ENCODE measurements at regions not wholly inside any gene's neighbourhood (a gene's known extent, or its start where the extent isn't known, plus 50 kb on each side); places are given as distances from the start of the nearest gene placed in this dataset.
"Not testable (repeated sequence)": the region's sequence is repeated elsewhere in the genome, so short reads cannot be mapped to it uniquely, and the experiment has no call there.

DNA sequence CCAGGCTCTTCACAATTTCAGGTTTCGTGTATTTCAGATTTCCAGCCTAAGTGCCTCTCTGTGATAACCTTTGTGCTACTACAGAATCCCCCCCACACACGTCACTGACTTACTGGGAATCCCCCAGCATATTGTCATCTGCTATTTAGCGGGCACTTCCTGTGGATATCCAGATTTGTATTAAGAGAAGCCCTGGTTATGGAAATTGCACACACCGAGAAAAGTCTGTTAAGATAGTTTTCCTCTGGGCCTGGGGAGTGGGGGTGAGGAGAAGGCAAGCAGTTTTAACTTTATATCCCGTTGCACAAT lies 269.9 kb downstream of the MED10 start:
- no peak overlapping the region for H3K4me3 Mint-ChIP-seq
- no peaks in the 10 kb centered on the region for H3K4me1 Mint-ChIP-seq (ENCODE audit: unreplicated experiment)
- no peaks in the 10 kb centered on the region for H3K9me3 Mint-ChIP-seq
- H3K27me3 Mint-ChIP-seq, result peaks cover 8% of the 10 kb centered on the region
- TF ChIP-seq, protein P1, sequence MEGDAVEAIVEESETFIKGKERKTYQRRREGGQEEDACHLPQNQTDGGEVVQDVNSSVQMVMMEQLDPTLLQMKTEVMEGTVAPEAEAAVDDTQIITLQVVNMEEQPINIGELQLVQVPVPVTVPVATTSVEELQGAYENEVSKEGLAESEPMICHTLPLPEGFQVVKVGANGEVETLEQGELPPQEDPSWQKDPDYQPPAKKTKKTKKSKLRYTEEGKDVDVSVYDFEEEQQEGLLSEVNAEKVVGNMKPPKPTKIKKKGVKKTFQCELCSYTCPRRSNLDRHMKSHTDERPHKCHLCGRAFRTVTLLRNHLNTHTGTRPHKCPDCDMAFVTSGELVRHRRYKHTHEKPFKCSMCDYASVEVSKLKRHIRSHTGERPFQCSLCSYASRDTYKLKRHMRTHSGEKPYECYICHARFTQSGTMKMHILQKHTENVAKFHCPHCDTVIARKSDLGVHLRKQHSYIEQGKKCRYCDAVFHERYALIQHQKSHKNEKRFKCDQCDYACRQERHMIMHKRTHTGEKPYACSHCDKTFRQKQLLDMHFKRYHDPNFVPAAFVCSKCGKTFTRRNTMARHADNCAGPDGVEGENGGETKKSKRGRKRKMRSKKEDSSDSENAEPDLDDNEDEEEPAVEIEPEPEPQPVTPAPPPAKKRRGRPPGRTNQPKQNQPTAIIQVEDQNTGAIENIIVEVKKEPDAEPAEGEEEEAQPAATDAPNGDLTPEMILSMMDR (conservative IDR thresholded peaks at IDR 0.05), result no peak
- H3K27ac Mint-ChIP-seq, result no peak overlapping the region
- no peak for DNase-seq (ENCODE audit: extremely low spot score, unreplicated experiment)
- no peaks in the 10 kb centered on the region for H3K36me3 Mint-ChIP-seq

DNA sequence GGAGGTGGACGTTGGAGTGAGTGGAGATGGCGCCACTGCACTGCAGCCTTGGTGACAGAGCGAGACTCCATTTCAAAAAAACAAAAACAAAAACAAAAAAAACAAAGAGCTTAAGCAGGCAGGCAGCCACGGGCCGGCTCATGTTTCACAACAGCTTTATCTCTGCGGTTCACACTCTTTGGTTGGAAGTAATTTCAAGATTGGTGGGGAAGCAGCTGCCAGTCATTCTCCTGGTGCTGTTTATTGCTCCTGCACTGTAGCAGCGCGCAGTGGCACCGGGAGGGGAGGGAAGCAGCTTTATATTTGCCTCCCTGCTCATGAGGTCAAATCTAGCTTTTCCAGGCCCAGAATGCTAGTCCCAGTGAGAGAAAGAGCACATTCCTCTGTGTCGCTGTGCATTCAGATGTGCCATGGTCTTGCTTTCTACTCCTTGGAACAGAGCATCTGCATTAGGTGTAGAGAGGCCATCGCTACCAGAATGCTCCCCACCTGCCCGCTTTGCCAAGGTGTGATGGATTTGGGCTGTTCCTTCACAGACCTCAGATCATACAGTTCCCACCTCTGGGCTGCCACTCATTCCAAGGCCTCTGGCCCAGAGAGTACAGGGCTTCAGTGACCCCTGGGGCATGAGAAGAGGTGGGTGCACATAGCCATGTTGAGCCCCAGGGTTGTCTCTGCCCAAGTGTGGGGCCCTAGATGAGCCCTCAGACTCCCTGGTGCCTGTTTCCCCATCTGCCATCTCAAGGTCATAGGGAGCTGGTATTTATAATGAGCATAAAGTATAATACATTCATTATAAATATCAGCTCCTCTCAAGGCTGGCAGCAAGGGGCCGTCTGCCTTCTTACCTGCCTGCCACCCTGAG lies 270.4 kb downstream of the MED10 start:
- Mint-ChIP-seq H3K27me3 (peaks cover 8% of the 10 kb centered on the region), H3K4me3 (no peak overlapping the region), H3K9me3 (no peaks in the 10 kb centered on the region), H3K4me1 (ENCODE audit: unreplicated experiment) (no peaks in the 10 kb centered on the region), H3K36me3 (no peaks in the 10 kb centered on the region), H3K27ac (no peak overlapping the region)
- no peak for DNase-seq (ENCODE audit: extremely low spot score, unreplicated experiment)
- TF ChIP-seq, protein P1 (conservative IDR thresholded peaks at IDR 0.05), result no peak

DNA sequence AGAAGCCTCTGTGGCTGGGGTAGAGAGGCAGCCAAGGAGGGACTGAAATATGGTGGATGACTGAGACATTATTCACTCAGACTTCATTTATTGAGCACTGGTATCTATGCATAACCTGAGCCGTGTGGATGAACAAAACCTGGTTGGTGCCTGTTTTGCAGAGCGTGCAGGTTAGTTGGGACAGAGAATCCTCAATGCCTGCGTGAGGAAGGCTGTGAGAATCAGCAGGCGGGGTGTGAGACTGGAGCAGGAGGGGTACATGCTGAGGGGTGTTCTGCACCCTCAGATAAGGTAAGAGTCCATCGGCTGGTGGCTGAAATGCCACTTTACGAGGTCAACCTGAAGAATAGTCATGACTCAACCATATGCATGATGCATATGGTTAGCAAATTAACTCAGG lies 271.6 kb downstream of the MED10 start:
- no peak overlapping the region for H3K4me3 Mint-ChIP-seq
- H3K9me3 Mint-ChIP-seq, result no peaks in the 10 kb centered on the region
- no peak overlapping the region for H3K27ac Mint-ChIP-seq
- TF ChIP-seq, protein P1 (conservative IDR thresholded peaks at IDR 0.05), result no peak
- no peaks in the 10 kb centered on the region for H3K36me3 Mint-ChIP-seq
- H3K4me1 Mint-ChIP-seq (ENCODE audit: unreplicated experiment), result no peaks in the 10 kb centered on the region
- DNase-seq (ENCODE audit: extremely low spot score, unreplicated experiment), result no peak
- peaks cover 8% of the 10 kb centered on the region for H3K27me3 Mint-ChIP-seq

DNA sequence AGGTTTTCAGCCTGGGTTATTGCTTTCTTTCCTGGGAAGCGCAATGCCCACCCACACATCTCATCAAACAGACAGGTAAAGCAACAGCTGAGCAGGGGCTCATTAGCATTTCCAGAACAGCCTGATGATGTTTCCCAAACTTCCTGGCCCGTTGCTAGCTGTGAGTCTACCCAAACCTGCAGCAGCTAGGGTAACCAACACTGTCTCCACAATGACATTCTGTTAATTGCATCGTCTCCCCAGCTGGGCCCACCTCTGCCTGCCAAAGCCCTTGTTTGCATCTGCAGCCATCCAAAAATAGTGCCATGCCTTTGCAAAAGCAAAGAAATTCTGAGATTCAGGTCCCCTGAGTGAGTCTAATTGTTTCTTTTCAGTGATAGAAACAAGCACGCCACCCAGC lies 273.0 kb downstream of the MED10 start:
- DNase-seq (ENCODE audit: extremely low spot score, unreplicated experiment), result no peak
- Mint-ChIP-seq H3K4me3 (no peak overlapping the region), H3K27ac (no peak overlapping the region), H3K4me1 (ENCODE audit: unreplicated experiment) (no peaks in the 10 kb centered on the region), H3K27me3 (peaks cover 8% of the 10 kb centered on the region), H3K36me3 (no peaks in the 10 kb centered on the region), H3K9me3 (no peaks in the 10 kb centered on the region)
- TF ChIP-seq, protein P1 (conservative IDR thresholded peaks at IDR 0.05), result no peak

DNA sequence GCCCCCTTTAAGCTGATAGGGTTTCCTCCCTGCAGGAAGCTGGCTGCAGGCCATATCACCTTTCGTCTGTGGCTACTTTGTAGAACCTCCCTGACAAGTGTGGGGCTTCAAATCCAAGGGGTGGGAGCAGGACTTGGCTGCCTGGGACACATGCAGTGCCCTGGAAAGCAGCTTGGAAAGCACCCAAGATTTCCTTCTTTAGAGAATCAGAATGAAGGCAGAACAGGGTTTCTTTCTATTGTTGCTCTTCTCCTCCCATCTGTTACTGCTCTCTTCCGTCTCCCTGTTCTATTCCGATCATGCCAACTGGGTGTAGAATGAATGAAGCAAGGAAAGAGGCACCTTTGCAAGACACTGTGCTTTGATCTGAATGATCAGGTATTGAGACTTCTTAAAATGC lies 282.2 kb downstream of the MED10 start:
- Mint-ChIP-seq H3K9me3 (peaks cover 4% of the 10 kb centered on the region), H3K27me3 (no peaks in the 10 kb centered on the region)
- TF ChIP-seq, protein P1 (conservative IDR thresholded peaks at IDR 0.05), result no peak

DNA sequence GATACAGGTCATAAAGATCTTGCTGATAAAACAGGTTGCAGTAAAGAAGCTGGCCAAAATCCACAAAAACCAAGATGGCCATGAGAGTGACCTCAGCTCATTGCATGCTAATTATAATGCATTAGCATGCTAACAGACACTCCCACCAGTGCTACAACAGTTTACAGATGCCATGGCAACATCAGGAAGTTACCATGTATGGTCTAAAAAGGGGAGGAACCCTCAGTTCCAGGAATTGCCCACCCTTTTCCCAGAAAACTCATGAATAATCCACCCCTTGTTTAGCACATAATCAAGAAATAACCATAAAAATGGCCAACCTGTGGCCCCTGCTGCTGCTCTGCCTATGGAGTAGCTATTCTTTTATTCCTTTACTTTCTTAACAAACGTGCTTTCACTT lies 284.2 kb downstream of the MED10 start:
- not testable (repeated sequence) for H3K9me3 Mint-ChIP-seq; H3K27ac Mint-ChIP-seq; H3K4me1 Mint-ChIP-seq (ENCODE audit: unreplicated experiment); H3K36me3 Mint-ChIP-seq; DNase-seq (ENCODE audit: extremely low spot score, unreplicated experiment); H3K27me3 Mint-ChIP-seq; H3K4me3 Mint-ChIP-seq

More for the DNA sequence above, 282.2 kb downstream of the MED10 start:
- H3K27ac Mint-ChIP-seq, result no peak overlapping the region
- H3K36me3 Mint-ChIP-seq, result no peaks in the 10 kb centered on the region
- no peak overlapping the region for H3K4me3 Mint-ChIP-seq
- DNase-seq (ENCODE audit: extremely low spot score, unreplicated experiment), result no peak
- H3K4me1 Mint-ChIP-seq (ENCODE audit: unreplicated experiment), result no peaks in the 10 kb centered on the region
